SU-DHL-6 (cell line): ENCODE measurements at regions not wholly inside any gene's neighbourhood (a gene's known extent, or its start where the extent isn't known, plus 50 kb on each side); places are given as distances from the start of the nearest gene placed in this dataset.

Source experiments
- CTCF ChIP-seq: fragments of 200-600 bp; sonication (generic); IDR thresholded peaks from one replicate; pipeline ENCODE4 v1.5.1; 2017; ENCODE audit warnings: antibody characterized with exemption, mild to moderate bottlenecking, low read length, moderate library complexity; ENCODE audit not compliant: insufficient read depth, poor library complexity, severe bottlenecking
- EZH2phosphoT487 ChIP-seq: fragments of 200-600 bp; sonication (generic), shearing (Covaris generic); conservative IDR thresholded peaks from 2 replicates; pipeline ENCODE4 v1.6.1; 2018; ENCODE audit warnings: mild to moderate bottlenecking, antibody characterized with exemption, low read length, moderate library complexity, mixed read lengths

GRCh38 chr7:113368256-113368655 is 249.9 kb upstream of the SMIM30 start:
- no peak for TF ChIP-seq CTCF
- no peak for TF ChIP-seq EZH2phosphoT487
